GM10266 (cell line): ENCODE measurements at regions not wholly inside any gene's neighbourhood (a gene's known extent, or its start where the extent isn't known, plus 50 kb on each side); places are given as distances from the start of the nearest gene placed in this dataset.

ENCODE experiments used
- DNase-seq: peaks from one replicate; pipeline ENCODE4 v3.0.0; 2012; ENCODE audit errors: extremely low spot score
- TF ChIP-seq, protein P1 (sequence below): IDR thresholded peaks from 2 replicates; pipeline ENCODE4 v1.5.1; 2012; ENCODE audit warnings: mild to moderate bottlenecking, low read depth; ENCODE audit not compliant: control insufficient read depth, insufficient read depth; ENCODE audit errors: missing control alignments

DNA sequence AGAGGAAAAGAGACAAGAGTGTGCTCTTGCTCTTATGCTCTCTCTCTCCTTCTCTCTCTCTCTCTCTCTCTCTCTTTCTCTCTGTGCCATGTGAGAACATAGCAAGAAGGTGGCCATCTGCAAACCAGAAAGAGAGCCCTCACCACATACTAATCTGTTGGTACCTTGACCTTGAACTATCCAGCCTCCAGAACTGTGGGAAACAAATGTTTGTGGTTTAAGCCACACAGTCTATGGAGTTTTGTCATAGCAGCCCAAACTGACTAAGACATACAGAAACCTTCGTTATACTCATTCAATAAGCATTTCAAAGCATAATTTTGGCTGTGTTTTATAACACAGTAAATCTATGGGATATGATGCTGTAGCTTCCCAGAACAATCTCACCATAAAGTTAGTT, 56.4 kb upstream of the PLPP4 start:
- TF ChIP-seq, protein P1, sequence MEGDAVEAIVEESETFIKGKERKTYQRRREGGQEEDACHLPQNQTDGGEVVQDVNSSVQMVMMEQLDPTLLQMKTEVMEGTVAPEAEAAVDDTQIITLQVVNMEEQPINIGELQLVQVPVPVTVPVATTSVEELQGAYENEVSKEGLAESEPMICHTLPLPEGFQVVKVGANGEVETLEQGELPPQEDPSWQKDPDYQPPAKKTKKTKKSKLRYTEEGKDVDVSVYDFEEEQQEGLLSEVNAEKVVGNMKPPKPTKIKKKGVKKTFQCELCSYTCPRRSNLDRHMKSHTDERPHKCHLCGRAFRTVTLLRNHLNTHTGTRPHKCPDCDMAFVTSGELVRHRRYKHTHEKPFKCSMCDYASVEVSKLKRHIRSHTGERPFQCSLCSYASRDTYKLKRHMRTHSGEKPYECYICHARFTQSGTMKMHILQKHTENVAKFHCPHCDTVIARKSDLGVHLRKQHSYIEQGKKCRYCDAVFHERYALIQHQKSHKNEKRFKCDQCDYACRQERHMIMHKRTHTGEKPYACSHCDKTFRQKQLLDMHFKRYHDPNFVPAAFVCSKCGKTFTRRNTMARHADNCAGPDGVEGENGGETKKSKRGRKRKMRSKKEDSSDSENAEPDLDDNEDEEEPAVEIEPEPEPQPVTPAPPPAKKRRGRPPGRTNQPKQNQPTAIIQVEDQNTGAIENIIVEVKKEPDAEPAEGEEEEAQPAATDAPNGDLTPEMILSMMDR, result no peak
- no peak for DNase-seq

DNA sequence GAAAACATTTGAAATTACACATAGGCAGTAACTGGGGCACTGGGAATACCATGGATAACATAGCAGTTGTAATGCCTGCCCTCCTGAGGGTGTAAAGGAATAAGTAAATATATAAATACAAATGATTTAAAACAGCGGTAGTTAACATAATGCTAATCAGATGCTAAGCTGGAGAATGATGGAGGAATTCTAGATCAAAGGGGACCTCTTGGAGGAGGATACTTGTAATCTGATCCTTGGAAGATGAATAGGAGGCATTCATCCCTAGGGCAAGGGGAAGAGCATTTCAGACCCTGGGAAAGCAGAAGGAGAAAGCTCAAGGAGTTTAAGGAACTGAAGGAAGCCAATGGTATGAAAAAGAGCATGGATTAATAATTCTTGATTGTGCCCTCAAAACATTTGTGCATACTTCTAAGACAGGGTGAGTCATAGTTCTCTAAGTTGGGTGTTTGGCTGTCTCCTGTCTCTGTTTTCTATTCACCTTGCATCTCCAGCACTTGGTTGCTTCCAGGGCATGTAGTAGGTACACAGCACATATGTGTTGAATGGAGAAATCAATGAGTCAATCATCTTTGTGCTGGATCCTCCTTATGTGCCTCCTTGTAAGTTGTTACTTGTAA, 54.8 kb upstream of the PLPP4 start:
- DNase-seq, result no peak
- TF ChIP-seq, protein P1, result no peak

DNA sequence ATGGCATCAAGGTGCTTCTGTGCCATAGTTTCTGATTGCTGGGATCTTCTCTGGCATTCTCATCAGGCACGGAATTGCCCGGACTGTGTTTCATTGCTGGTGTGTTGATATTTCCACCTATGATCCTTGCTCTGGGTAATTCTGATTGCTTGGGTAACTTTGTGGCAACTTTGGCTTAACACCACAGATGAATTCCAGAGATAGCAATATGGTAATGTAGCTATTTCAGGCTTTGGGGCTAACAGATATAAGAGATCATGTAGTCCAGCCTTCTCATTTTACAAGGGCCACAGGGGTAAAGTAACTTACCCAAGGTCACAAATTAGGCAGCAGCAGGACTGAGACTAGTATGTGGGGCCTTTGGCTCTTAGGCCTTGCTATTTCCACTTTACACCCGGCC, 53.9 kb upstream of the PLPP4 start:
- TF ChIP-seq, protein P1, result no peak
- DNase-seq, result no peak

DNA sequence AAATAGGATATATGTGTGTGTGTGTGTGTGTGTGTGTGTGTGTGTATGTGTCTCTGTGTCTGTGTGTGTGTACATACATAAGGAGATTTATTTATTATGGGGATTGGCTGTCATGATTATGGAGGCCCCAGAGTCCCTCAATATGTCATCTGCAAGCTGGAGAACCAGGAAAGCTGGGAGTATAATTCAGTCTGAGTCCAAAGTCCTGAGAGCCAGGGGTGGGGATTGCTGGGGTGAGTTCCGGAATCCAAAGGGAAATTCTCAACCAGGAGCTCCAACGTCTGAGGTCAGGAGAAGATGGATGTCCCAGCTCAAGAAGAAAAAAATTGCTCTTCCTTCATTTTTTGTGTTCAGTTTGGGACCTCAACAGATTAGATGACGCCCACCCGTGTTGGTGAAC, 50.7 kb upstream of the PLPP4 start:
- TF ChIP-seq, protein P1, result no peak
- DNase-seq, result no peak
